ENCODE measurements at regions not wholly inside any gene's neighbourhood (a gene's known extent, or its start where the extent isn't known, plus 50 kb on each side); places are given as distances from the start of the nearest gene placed in this dataset.

GRCh38 chr15:62977952-62978811, 64.4 kb upstream of the TPM1 start:
- TF ChIP-seq CTCF (conservative IDR thresholded peaks at IDR 0.05; ENCODE audit: low read length) (no peak), EZH2phosphoT487 (IDR thresholded peaks at IDR 0.05; ENCODE audit: borderline replicate concordance, low read depth, low read length) (no peak)
